Gastroesophageal sphincter (tissue), 3 donors: ENCODE measurements at regions not wholly inside any gene's neighbourhood (a gene's known extent, or its start where the extent isn't known, plus 50 kb on each side); places are given as distances from the start of the nearest gene placed in this dataset.

Experiments
- EP300 ChIP-seq: sonication (generic); formaldehyde crosslinking; IDR thresholded peaks from one replicate; pipeline ENCODE4 v1.6.1; 2017; ENCODE audit warnings: antibody characterized with exemption, mild to moderate bottlenecking
- POLR2A ChIP-seq, 2 donors: fragments of 450-650 bp; IDR thresholded peaks; one replicate each; pipeline ENCODE4 v1.6.1; 2017; ENCODE audit warnings: antibody characterized with exemption in 2 of 2, mild to moderate bottlenecking in 2 of 2, moderate library complexity in 1 of 2
- POLR2AphosphoS5 ChIP-seq: sonication (generic); formaldehyde crosslinking; IDR thresholded peaks from one replicate; pipeline ENCODE4 v1.6.1; 2017; ENCODE audit warnings: antibody characterized with exemption
- TF ChIP-seq, protein P1 (sequence below), 4 experiments: fragments of 200-600 bp in 2 of 4; fragments of 450-650 bp in 2 of 4; sonication (generic) in 1 of 4; IDR thresholded peaks; one replicate each; pipeline ENCODE4 v1.5.1; 2017 to 2019; ENCODE audit warnings: antibody characterized with exemption in 4 of 4, mild to moderate bottlenecking in 2 of 4, moderate library complexity in 2 of 4

DNA sequence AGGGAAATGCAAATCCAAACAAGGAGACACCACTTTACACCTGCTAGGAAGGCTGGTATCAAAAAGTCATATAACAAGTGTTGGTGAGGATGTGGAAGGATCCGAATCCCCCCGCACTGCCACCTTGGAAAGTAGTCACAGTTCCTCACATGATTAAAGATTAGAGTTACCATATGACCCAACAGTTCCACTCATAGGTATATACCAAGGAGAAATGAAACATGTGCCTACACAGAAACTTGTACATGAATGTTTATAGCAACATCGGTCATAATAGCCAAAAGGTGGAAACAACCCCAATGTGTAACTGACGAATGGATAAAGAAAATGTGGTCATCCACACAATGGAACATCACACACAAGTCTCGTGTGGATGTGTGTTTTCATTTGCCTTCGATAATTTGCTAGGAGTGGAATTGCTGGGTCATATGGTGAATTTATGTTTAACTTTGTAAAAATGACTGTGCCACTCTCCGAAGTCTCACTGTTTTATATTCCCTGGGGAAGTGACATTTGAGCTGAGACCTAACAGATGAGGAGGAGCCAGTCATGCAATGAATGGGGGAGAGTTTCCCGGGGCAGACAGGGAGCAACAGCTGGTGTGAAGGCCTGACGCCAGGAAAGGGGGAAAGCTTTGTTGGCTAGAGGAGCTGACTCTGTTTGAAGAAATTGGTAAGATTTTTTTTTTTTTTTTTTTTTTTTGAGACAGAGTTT is 125.9 kb upstream of the MLN start:
- TF ChIP-seq, protein P1, sequence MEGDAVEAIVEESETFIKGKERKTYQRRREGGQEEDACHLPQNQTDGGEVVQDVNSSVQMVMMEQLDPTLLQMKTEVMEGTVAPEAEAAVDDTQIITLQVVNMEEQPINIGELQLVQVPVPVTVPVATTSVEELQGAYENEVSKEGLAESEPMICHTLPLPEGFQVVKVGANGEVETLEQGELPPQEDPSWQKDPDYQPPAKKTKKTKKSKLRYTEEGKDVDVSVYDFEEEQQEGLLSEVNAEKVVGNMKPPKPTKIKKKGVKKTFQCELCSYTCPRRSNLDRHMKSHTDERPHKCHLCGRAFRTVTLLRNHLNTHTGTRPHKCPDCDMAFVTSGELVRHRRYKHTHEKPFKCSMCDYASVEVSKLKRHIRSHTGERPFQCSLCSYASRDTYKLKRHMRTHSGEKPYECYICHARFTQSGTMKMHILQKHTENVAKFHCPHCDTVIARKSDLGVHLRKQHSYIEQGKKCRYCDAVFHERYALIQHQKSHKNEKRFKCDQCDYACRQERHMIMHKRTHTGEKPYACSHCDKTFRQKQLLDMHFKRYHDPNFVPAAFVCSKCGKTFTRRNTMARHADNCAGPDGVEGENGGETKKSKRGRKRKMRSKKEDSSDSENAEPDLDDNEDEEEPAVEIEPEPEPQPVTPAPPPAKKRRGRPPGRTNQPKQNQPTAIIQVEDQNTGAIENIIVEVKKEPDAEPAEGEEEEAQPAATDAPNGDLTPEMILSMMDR (IDR thresholded peaks at IDR 0.05): no peak
- TF ChIP-seq POLR2AphosphoS5: no peak
- TF ChIP-seq EP300: no peak
- no peak for TF ChIP-seq POLR2A (IDR thresholded peaks at IDR 0.05)
